Fibroblast of lung (primary cell): ENCODE measurements at regions not wholly inside any gene's neighbourhood (a gene's known extent, or its start where the extent isn't known, plus 50 kb on each side); places are given as distances from the start of the nearest gene placed in this dataset.

Experiments used
- DNase-seq, 2 donors: peaks; one replicate each; pipeline versions ENCODE4 v3.0.0 to v3.0.0-alpha.2; 2010; ENCODE audit warnings: low read depth in 2 of 2
- H2AFZ ChIP-seq: 2 replicates; pipeline ENCODE4 v1.5.1; 2012; ENCODE audit warnings: low read length, control low read depth, inconsistent platforms
- H3K27ac ChIP-seq: 2 replicates; pipeline ENCODE4 v1.5.1; 2011; ENCODE audit warnings: low read length, control low read depth; ENCODE audit not compliant: insufficient read depth
- H3K27me3 ChIP-seq: 2 replicates; pipeline ENCODE4 v1.5.1; 2011; ENCODE audit warnings: mild to moderate bottlenecking, low read length; ENCODE audit not compliant: control insufficient read depth, insufficient read depth
- H3K36me3 ChIP-seq: 2 replicates; pipeline ENCODE4 v1.5.1; 2011; ENCODE audit warnings: low read length; ENCODE audit not compliant: control insufficient read depth, insufficient read depth
- H3K4me1 ChIP-seq: 2 replicates; pipeline ENCODE4 v1.5.1; 2011; ENCODE audit warnings: low read length; ENCODE audit not compliant: control insufficient read depth, insufficient read depth; ENCODE audit errors: extremely low read depth
- H3K4me2 ChIP-seq: 2 replicates; pipeline ENCODE4 v1.5.1; 2011; ENCODE audit warnings: low read length, control low read depth; ENCODE audit not compliant: insufficient read depth; ENCODE audit errors: extremely low read depth
- H3K4me3 ChIP-seq, 4 experiments: fragments of 200-600 bp in 1 of 4; sonication (generic) in 1 of 4; replicated peaks in 1 of 4; 2 replicates each; pipeline ENCODE4 v1.5.1; 2011 to 2016; ENCODE audit warnings: low read length in 4 of 4, low read depth in 3 of 4, mild to moderate bottlenecking in 3 of 4, control low read depth in 2 of 4, inconsistent platforms in 1 of 4, mixed read lengths in 1 of 4; ENCODE audit not compliant: insufficient read depth in 1 of 4; ENCODE audit errors: control extremely low read depth in 1 of 4
- H3K79me2 ChIP-seq: 2 replicates; pipeline ENCODE4 v1.5.1; 2012; ENCODE audit warnings: mild to moderate bottlenecking, low read length, inconsistent platforms; ENCODE audit not compliant: control insufficient read depth, insufficient read depth
- H3K9ac ChIP-seq: 2 replicates; pipeline ENCODE4 v1.5.1; 2011; ENCODE audit warnings: mild to moderate bottlenecking, low read length, control low read depth; ENCODE audit not compliant: insufficient read depth
- H3K9me3 ChIP-seq: 2 replicates; pipeline ENCODE4 v1.5.1; 2012; ENCODE audit warnings: low read depth, low read length; ENCODE audit not compliant: control insufficient read depth, insufficient read depth
- H4K20me1 ChIP-seq: 2 replicates; pipeline ENCODE4 v1.5.1; 2011; ENCODE audit warnings: low read length; ENCODE audit not compliant: control insufficient read depth, insufficient read depth; ENCODE audit errors: extremely low read depth
- EZH2 ChIP-seq: IDR thresholded peaks from 2 replicates; pipeline ENCODE4 v1.5.1; 2012; ENCODE audit warnings: low read length, control low read depth, mild to moderate bottlenecking; ENCODE audit errors: missing control alignments
- TF ChIP-seq, protein P1 (sequence below), 2 donors: IDR thresholded peaks in 1 of 2; conservative IDR thresholded peaks in 1 of 2; 1 replicate in 1 of 2; 2 replicates in 1 of 2; pipeline ENCODE4 v1.5.1; 2011 to 2012; ENCODE audit warnings: low read length in 2 of 2, control low read depth in 1 of 2, inconsistent platforms in 1 of 2, low read depth in 1 of 2, mild to moderate bottlenecking in 1 of 2

DNA sequence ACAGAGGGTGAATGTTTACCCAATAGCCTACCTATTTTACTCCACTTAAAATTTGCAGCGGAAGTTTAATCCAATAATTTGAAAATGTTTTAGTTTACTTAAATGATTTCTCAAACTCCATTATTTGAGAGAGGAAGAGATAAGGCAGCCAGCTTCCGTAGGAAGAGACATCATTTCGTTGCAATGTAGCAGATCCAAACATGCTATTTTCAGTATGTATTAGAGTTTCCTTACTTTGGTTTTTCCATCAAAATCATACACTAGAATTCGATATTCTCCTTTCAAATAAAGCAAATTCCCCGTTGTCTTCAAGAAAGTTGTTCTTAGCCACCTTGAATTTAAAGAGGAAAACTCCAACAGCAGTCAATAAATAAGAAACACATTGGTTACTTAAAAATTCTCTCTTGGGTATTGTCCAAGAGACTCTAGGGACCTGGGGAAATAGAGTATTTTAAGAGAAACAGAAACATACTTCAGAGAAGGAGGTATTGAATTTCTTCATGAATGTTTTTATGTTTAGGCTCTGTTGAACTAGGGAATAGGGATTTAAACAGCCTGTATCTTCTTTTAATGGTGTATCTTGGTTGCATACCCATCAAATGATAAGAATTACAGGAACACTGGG is 324.5 kb upstream of the GBE1 start:
- DNase-seq: peak in 1 of 2 donors; percentile 1

DNA sequence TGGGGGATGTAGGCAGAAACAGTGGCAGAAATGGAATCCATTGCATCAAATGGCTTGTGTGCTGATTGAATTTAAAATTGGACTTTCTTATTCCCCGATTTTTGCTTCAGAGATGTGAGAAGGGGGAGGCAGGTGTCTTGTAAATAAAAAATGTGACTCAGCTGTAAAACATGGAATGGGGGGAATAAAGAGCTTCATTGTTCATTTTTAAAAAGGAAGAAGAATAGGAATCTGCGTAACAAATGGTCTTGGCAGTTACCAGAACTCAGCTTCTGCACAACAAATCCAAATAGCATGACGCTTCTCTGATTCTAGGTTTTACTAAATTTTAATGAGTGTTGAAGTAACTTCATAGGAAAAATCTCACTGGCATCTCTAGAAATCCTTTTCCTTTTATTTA is 323.9 kb upstream of the GBE1 start:
- Histone ChIP-seq H4K20me1 (no peaks in the 10 kb centered on the region), H3K27me3 (no peaks in the 10 kb centered on the region), H3K27ac (no peak overlapping the region), H3K4me3 (no peak overlapping the region), H3K4me2 (no peak overlapping the region), H3K9me3 (no peaks in the 10 kb centered on the region), H3K9ac (no peak overlapping the region), H3K36me3 (no peaks in the 10 kb centered on the region), H3K4me1 (no peaks in the 10 kb centered on the region), H3K79me2 (no peaks in the 10 kb centered on the region), H2AFZ (no peak overlapping the region)
- DNase-seq: peak in 1 of 2 donors; percentile 64
- TF ChIP-seq EZH2: no peak
- TF ChIP-seq, protein P1, sequence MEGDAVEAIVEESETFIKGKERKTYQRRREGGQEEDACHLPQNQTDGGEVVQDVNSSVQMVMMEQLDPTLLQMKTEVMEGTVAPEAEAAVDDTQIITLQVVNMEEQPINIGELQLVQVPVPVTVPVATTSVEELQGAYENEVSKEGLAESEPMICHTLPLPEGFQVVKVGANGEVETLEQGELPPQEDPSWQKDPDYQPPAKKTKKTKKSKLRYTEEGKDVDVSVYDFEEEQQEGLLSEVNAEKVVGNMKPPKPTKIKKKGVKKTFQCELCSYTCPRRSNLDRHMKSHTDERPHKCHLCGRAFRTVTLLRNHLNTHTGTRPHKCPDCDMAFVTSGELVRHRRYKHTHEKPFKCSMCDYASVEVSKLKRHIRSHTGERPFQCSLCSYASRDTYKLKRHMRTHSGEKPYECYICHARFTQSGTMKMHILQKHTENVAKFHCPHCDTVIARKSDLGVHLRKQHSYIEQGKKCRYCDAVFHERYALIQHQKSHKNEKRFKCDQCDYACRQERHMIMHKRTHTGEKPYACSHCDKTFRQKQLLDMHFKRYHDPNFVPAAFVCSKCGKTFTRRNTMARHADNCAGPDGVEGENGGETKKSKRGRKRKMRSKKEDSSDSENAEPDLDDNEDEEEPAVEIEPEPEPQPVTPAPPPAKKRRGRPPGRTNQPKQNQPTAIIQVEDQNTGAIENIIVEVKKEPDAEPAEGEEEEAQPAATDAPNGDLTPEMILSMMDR (conservative IDR thresholded peaks at IDR 0.05 in 1 of 2, IDR thresholded peaks at IDR 0.05 in 1 of 2; ENCODE audit: low read depth in 1 of 2, low read length in 2 of 2): no peak

More for the DNA sequence above, 324.5 kb upstream of the GBE1 start:
- Histone ChIP-seq H3K9me3 (no peaks in the 10 kb centered on the region), H4K20me1 (no peaks in the 10 kb centered on the region), H3K79me2 (no peaks in the 10 kb centered on the region), H2AFZ (no peak overlapping the region), H3K4me3 (no peak overlapping the region), H3K27ac (no peak overlapping the region), H3K27me3 (no peaks in the 10 kb centered on the region), H3K9ac (no peak overlapping the region), H3K4me1 (no peaks in the 10 kb centered on the region), H3K36me3 (no peaks in the 10 kb centered on the region), H3K4me2 (no peak overlapping the region)
- TF ChIP-seq, protein P1 (conservative IDR thresholded peaks at IDR 0.05 in 1 of 2, IDR thresholded peaks at IDR 0.05 in 1 of 2; ENCODE audit: low read depth in 1 of 2, low read length in 2 of 2): no peak
- no peak for TF ChIP-seq EZH2

DNA sequence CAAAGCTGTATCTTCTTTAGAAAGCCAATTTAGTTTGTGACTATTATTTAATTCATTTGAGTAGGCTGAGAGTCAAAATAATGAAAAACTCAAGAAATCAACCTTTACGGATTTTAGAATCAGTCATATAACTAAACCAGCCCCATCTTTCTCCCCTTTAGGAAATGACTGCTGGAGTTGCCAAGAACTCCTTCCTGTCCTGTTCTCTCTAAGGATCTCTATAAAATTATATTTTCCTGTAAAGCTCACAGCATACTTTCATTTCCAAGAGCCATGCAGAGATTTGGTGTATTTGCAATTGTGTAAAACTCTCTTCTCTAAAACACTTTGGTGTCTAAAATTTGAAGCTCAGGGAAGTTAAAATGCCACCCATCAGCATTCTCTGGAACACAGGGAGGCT is 323.4 kb upstream of the GBE1 start:
- no peaks in the 10 kb centered on the region for H3K9me3 ChIP-seq
- no peaks in the 10 kb centered on the region for H3K36me3 ChIP-seq
- no peaks in the 10 kb centered on the region for H4K20me1 ChIP-seq
- no peak overlapping the region for H3K4me3 ChIP-seq
- H3K79me2 ChIP-seq: no peaks in the 10 kb centered on the region
- no peak for DNase-seq
- no peak overlapping the region for H3K27ac ChIP-seq
- H3K9ac ChIP-seq: no peak overlapping the region
- no peak for TF ChIP-seq EZH2
- TF ChIP-seq, protein P1 (conservative IDR thresholded peaks at IDR 0.05 in 1 of 2, IDR thresholded peaks at IDR 0.05 in 1 of 2; ENCODE audit: low read depth in 1 of 2, low read length in 2 of 2): no peak
- no peaks in the 10 kb centered on the region for H3K27me3 ChIP-seq
- H3K4me2 ChIP-seq: no peak overlapping the region
- H2AFZ ChIP-seq: no peak overlapping the region
- no peaks in the 10 kb centered on the region for H3K4me1 ChIP-seq
